MCF 10A (cell line): ENCODE measurements at regions not wholly inside any gene's neighbourhood (a gene's known extent, or its start where the extent isn't known, plus 50 kb on each side); places are given as distances from the start of the nearest gene placed in this dataset.

Source experiments
- BruUV-seq: library from RNA; stranded (reverse); fragments of 400-500 nt; replicated peaks from 2 replicates; lab custom pipeline; 2021; lab: Mats Ljungman, UMichigan
- CTCF ChIA-PET: fragments of 300-600 bp; sonication (Branson Sonifier 250); formaldehyde crosslinking; extraction: SDS; loops from one replicate; lab custom pipeline; 2021; ENCODE audit warnings: antibody characterized with exemption, inconsistent platforms; lab: Yijun Ruan, JAX
- POLR2A ChIA-PET: fragments of 300-600, 350-650 bp; sonication (Branson Sonifier 250); formaldehyde crosslinking; extraction: SDS; loops from one replicate; lab custom pipeline; 2020; ENCODE audit warnings: antibody characterized with exemption, inconsistent platforms; lab: Yijun Ruan, JAX
- DNase-seq: peaks from one replicate; pipeline ENCODE4 v3.0.0-alpha.2; 2018; ENCODE audit not compliant: unreplicated experiment
- H3K27ac Mint-ChIP-seq: one replicate; pipeline ENCODE4 v1.8.0; 2022; ENCODE audit warnings: mild to moderate bottlenecking, low read depth, mixed read lengths; ENCODE audit not compliant: unreplicated experiment
- H3K27me3 Mint-ChIP-seq: one replicate; pipeline ENCODE4 v1.8.0; 2022; ENCODE audit warnings: mixed read lengths; ENCODE audit not compliant: insufficient read depth, unreplicated experiment
- H3K36me3 Mint-ChIP-seq: one replicate; pipeline ENCODE4 v1.8.0; 2022; ENCODE audit warnings: mild to moderate bottlenecking, moderate library complexity, mixed read lengths; ENCODE audit not compliant: insufficient read depth, unreplicated experiment
- H3K4me1 Mint-ChIP-seq: one replicate; pipeline ENCODE4 v1.8.0; 2022; ENCODE audit warnings: mixed read lengths; ENCODE audit not compliant: insufficient read depth, unreplicated experiment
- H3K4me3 Mint-ChIP-seq: one replicate; pipeline ENCODE4 v1.8.0; 2022; ENCODE audit warnings: mild to moderate bottlenecking, moderate library complexity, mixed read lengths; ENCODE audit not compliant: unreplicated experiment
- H3K9me3 Mint-ChIP-seq: one replicate; pipeline ENCODE4 v1.8.0; 2022; ENCODE audit warnings: mixed read lengths; ENCODE audit not compliant: unreplicated experiment
- intact Hi-C: fragments of 100-400 bp; cut with micrococcal nuclease; formaldehyde crosslinking; loops from 2 replicates; pipeline ENCODE4 v1.14.1; 2022
- TF ChIP-seq, protein P1 (sequence below): fragments of 200-600 bp; IDR thresholded peaks from one replicate; pipeline ENCODE4 v1.8.0; 2022; ENCODE audit warnings: antibody characterized with exemption, mild to moderate bottlenecking; ENCODE audit not compliant: unreplicated experiment

DNA sequence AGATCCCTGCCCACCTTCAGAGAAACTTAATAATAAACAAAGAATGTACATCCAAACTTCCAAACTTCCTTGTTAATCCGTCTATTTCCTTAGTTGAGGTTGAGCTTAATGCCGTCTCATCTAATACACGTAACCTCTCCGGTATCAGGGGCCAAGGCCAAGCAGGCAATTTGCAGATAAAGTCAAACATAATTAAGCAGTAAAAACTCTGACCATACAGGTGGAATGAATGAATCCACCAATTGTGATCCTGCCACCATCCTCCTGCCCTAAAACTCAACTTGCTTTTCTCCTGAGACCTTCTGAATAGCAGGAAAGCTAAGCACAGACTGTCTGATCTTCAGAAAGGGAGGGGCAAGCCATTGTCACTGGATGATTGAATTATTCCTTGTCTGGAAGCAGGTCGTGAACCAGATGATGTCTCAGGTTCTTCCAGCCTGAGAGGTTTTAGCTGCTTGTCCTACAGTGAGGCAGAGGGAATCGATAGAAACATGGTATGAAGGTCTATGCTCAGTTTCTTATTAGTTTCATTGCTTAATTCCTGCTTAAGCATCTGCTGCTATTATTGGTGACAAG is 1111.8 kb upstream of the EEF2KMT start:
- Mint-ChIP-seq H3K9me3 (peaks cover 32% of the 10 kb centered on the region), H3K4me1 (no peaks in the 10 kb centered on the region), H3K36me3 (no peaks in the 10 kb centered on the region), H3K4me3 (no peak overlapping the region), H3K27ac (no peak overlapping the region), H3K27me3 (no peaks in the 10 kb centered on the region)
- TF ChIP-seq, protein P1, sequence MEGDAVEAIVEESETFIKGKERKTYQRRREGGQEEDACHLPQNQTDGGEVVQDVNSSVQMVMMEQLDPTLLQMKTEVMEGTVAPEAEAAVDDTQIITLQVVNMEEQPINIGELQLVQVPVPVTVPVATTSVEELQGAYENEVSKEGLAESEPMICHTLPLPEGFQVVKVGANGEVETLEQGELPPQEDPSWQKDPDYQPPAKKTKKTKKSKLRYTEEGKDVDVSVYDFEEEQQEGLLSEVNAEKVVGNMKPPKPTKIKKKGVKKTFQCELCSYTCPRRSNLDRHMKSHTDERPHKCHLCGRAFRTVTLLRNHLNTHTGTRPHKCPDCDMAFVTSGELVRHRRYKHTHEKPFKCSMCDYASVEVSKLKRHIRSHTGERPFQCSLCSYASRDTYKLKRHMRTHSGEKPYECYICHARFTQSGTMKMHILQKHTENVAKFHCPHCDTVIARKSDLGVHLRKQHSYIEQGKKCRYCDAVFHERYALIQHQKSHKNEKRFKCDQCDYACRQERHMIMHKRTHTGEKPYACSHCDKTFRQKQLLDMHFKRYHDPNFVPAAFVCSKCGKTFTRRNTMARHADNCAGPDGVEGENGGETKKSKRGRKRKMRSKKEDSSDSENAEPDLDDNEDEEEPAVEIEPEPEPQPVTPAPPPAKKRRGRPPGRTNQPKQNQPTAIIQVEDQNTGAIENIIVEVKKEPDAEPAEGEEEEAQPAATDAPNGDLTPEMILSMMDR = no peak
- intact Hi-C loops = no loop called here
- POLR2A ChIA-PET = no interaction called here
- DNase-seq = no peak
- CTCF ChIA-PET = no interaction called here
- no TSS peak for BruUV-seq

DNA sequence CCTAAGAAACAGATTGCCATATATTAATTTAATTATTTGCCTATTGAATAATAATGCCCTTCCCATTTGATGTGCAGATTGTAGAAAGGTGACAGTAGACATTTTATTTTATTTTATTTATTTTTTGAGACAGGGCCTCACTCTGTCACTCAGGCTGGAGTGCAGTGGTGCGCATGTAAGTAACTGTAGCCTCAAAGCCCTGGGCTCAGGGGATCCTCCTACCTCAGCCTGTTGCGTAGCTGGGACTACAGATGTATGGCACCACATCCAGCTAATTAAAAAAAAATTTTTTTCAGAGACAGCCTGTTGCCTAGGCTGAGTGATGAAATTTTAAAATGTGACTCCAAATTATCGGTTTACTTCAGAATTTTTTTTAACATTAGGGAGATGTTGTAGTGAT is 1110.0 kb upstream of the EEF2KMT start:
- Mint-ChIP-seq H3K27me3 (no peaks in the 10 kb centered on the region), H3K27ac (no peak overlapping the region), H3K4me3 (no peak overlapping the region), H3K9me3 (peaks cover 37% of the 10 kb centered on the region), H3K4me1 (no peaks in the 10 kb centered on the region), H3K36me3 (no peaks in the 10 kb centered on the region)
- POLR2A ChIA-PET = no interaction called here
- BruUV-seq = no TSS peak
- intact Hi-C loops = no loop called here
- CTCF ChIA-PET = interaction anchor here (0.6 kb wide), 1 partner anchor 1009 kb away, joined by 3 read pairs; no protein-coding TSS in a partner anchor
- DNase-seq = no peak
- TF ChIP-seq, protein P1 = no peak

DNA sequence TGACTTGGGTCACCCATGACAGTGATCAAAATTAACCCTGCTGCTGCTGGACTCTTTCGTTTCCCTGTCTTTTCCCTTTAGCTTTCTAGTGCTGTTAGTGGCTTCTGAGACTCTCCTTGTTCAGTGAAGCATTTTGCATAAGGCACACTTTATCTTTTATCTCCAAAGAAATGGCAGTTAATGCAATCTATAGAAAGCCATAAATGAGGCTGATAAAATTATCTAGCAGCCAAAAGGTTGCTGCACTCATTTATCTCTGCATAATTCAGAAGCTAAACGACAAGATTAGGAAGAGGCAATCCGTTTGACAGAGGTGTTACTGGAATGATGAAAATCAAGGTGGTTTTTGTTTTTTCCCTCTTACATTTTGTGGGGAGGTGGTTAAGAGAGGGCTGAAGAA is 1109.5 kb upstream of the EEF2KMT start:
- BruUV-seq = no TSS peak

DNA sequence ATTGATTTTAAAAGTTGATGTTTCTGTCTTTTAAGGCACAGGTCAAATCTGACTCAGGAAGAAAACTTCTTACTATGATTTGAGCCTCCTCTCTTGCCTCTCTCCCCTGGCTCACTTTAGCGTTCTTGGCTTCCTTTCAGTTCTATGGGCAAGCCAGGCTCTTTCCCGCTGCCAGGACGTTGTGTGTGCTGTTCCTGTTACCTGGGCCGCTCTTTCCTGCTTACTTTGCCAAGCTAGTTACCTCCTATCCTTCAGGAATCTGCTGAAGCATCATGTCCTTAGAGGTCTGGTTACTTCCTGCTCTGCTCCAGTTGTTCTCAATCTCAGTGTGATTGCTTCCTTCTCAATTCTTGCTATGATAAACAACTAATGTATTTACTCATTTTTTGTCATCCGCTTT is 1108.5 kb upstream of the EEF2KMT start:
- Mint-ChIP-seq H3K36me3 (no peaks in the 10 kb centered on the region), H3K9me3 (peaks cover 37% of the 10 kb centered on the region), H3K4me1 (no peaks in the 10 kb centered on the region), H3K27me3 (no peaks in the 10 kb centered on the region), H3K27ac (no peak overlapping the region), H3K4me3 (no peak overlapping the region)
- CTCF ChIA-PET = no interaction called here
- BruUV-seq = no TSS peak
- POLR2A ChIA-PET = no interaction called here
- no peak for DNase-seq
- intact Hi-C loops = no loop called here
- TF ChIP-seq, protein P1 = no peak

More for the DNA sequence above, 1109.5 kb upstream of the EEF2KMT start:
- Mint-ChIP-seq H3K27ac (no peak overlapping the region), H3K4me3 (no peak overlapping the region), H3K9me3 (peaks cover 37% of the 10 kb centered on the region), H3K36me3 (no peaks in the 10 kb centered on the region), H3K4me1 (no peaks in the 10 kb centered on the region), H3K27me3 (no peaks in the 10 kb centered on the region)
- no peak for DNase-seq
- intact Hi-C loops = no loop called here
- TF ChIP-seq, protein P1 = no peak
- ChIA-PET CTCF (interaction anchor here (0.6 kb wide), 2 partner anchors 146 to 1008 kb away, joined by 3 to 4 read pairs; no protein-coding TSS in a partner anchor), POLR2A (no interaction called here)
